WTC11 (cell line): ENCODE measurements at regions not wholly inside any gene's neighbourhood (a gene's known extent, or its start where the extent isn't known, plus 50 kb on each side); places are given as distances from the start of the nearest gene placed in this dataset.

ENCODE experiments used
- ATAC-seq: fragments of 200-7000 bp; cut with Tn5 transposase; 2 replicates; pipeline ENCODE4 v1.10.0; 2021; ENCODE audit warnings: mild to moderate bottlenecking, moderate library complexity
- CTCF ChIA-PET: fragments of 300-600 bp; sonication (Branson Sonifier 250); formaldehyde crosslinking; loops from one replicate; lab custom pipeline; 2021; ENCODE audit warnings: antibody characterized with exemption; lab: Charles Lee
- POLR2A ChIA-PET: fragments of 350-600 bp; sonication (Branson Sonifier 250); formaldehyde crosslinking; loops from one replicate; lab custom pipeline; 2021; ENCODE audit warnings: antibody characterized with exemption; lab: Charles Lee
- DNase-seq: peaks from one replicate; pipeline ENCODE4 v3.0.0; 2021; ENCODE audit warnings: low spot score
- H3K27ac Mint-ChIP-seq: 2 replicates; pipeline ENCODE4 v1.8.0; 2021; ENCODE audit warnings: mixed read lengths
- H3K27me3 Mint-ChIP-seq: 2 replicates; pipeline ENCODE4 v1.8.0; 2021; ENCODE audit warnings: low read depth, mild to moderate bottlenecking, moderate library complexity, mixed read lengths
- H3K36me3 Mint-ChIP-seq: 2 replicates; pipeline ENCODE4 v1.8.0; 2021; ENCODE audit warnings: mixed read lengths
- H3K4me1 Mint-ChIP-seq: 2 replicates; pipeline ENCODE4 v1.8.0; 2022; ENCODE audit warnings: mixed read lengths
- H3K4me3 Mint-ChIP-seq: 2 replicates; pipeline ENCODE4 v1.8.0; 2021; ENCODE audit warnings: mild to moderate bottlenecking, moderate library complexity, mixed read lengths
- H3K9me3 Mint-ChIP-seq: 2 replicates; pipeline ENCODE4 v1.8.0; 2021; ENCODE audit warnings: mixed read lengths
- ATF1 ChIP-seq: sonication (generic); formaldehyde crosslinking; IDR thresholded peaks from 2 replicates; pipeline ENCODE4 v1.8.1; 2023; ENCODE audit warnings: mild to moderate bottlenecking, moderate library complexity, missing genetic modification reagents
- CBFB ChIP-seq: sonication (generic); formaldehyde crosslinking; IDR thresholded peaks from 2 replicates; pipeline ENCODE4 v1.8.1; 2022; ENCODE audit warnings: mild to moderate bottlenecking, low read depth, missing genetic modification reagents
- IRF2 ChIP-seq: sonication (generic); formaldehyde crosslinking; IDR thresholded peaks from 2 replicates; pipeline ENCODE4 v1.8.0; 2022; ENCODE audit warnings: low read depth, missing genetic modification reagents, borderline replicate concordance
- MXD4 ChIP-seq: fragments of 250-450 bp; sonication (Bioruptor Pico); IDR thresholded peaks from 2 replicates; pipeline ENCODE4 v1.8.0; 2021; ENCODE audit warnings: mild to moderate bottlenecking, moderate library complexity, borderline replicate concordance
- MYBL2 ChIP-seq: sonication (generic); formaldehyde crosslinking; IDR thresholded peaks from 2 replicates; pipeline ENCODE4 v1.8.1; 2023; ENCODE audit warnings: mild to moderate bottlenecking, moderate library complexity, missing genetic modification reagents
- NR3C1 ChIP-seq: sonication (generic); formaldehyde crosslinking; conservative IDR thresholded peaks from 2 replicates; pipeline ENCODE4 v1.8.1; 2023; ENCODE audit warnings: low read depth, mild to moderate bottlenecking, missing genetic modification reagents
- TCF7 ChIP-seq: sonication (generic); formaldehyde crosslinking; IDR thresholded peaks from 2 replicates; pipeline ENCODE4 v1.8.0; 2022; ENCODE audit warnings: mild to moderate bottlenecking, low read depth, missing genetic modification reagents, moderate library complexity
- TEAD1 ChIP-seq: sonication (generic); formaldehyde crosslinking; IDR thresholded peaks from 2 replicates; pipeline ENCODE4 v1.8.0; 2022; ENCODE audit warnings: mild to moderate bottlenecking, missing genetic modification reagents
- ZNF138 ChIP-seq: sonication (generic); formaldehyde crosslinking; conservative IDR thresholded peaks from 2 replicates; pipeline ENCODE4 v1.8.1; 2022; ENCODE audit warnings: mild to moderate bottlenecking, moderate library complexity, missing genetic modification reagents
- ZNF219 ChIP-seq: sonication (generic); formaldehyde crosslinking; IDR thresholded peaks from 2 replicates; pipeline ENCODE4 v1.8.0; 2023; ENCODE audit warnings: missing genetic modification reagents, mild to moderate bottlenecking, borderline replicate concordance
- ZNF232 ChIP-seq: sonication (generic); formaldehyde crosslinking; IDR thresholded peaks from 2 replicates; pipeline ENCODE4 v1.8.0; 2022; ENCODE audit warnings: mild to moderate bottlenecking, missing genetic modification reagents
- ZNF671 ChIP-seq: fragments of 250-450 bp; sonication (Bioruptor Pico); IDR thresholded peaks from 2 replicates; pipeline ENCODE4 v1.8.0; 2021; ENCODE audit warnings: mild to moderate bottlenecking
- TF ChIP-seq, protein P1 (sequence below): sonication (generic); formaldehyde crosslinking; conservative IDR thresholded peaks from 2 replicates; pipeline ENCODE4 v1.8.1; 2023; ENCODE audit warnings: mild to moderate bottlenecking, low read depth, missing genetic modification reagents, moderate library complexity
- TF ChIP-seq, protein P2 (sequence below): sonication (generic); formaldehyde crosslinking; IDR thresholded peaks from 2 replicates; pipeline ENCODE4 v1.8.1; 2023; ENCODE audit warnings: mild to moderate bottlenecking, missing genetic modification reagents
- TF ChIP-seq, protein P3 (sequence below): fragments of 250-450 bp; sonication (Bioruptor Pico); IDR thresholded peaks from 2 replicates; pipeline ENCODE4 v1.8.0; 2021; ENCODE audit warnings: mild to moderate bottlenecking
- TF ChIP-seq, protein P4 (sequence below): fragments of 250-450 bp; sonication (Bioruptor Pico); IDR thresholded peaks from 2 replicates; pipeline ENCODE4 v2.1.2; 2022; ENCODE audit warnings: mild to moderate bottlenecking, moderate library complexity
- TF ChIP-seq, protein P5 (sequence below): fragments of 250-450 bp; sonication (Bioruptor Pico); IDR thresholded peaks from 2 replicates; pipeline ENCODE4 v1.9.0; 2021; ENCODE audit warnings: mild to moderate bottlenecking, borderline replicate concordance
- TF ChIP-seq, protein P6 (sequence below): sonication (generic); formaldehyde crosslinking; IDR thresholded peaks from 2 replicates; pipeline ENCODE4 v1.8.0; 2023; ENCODE audit warnings: missing genetic modification reagents, mild to moderate bottlenecking, borderline replicate concordance

DNA sequence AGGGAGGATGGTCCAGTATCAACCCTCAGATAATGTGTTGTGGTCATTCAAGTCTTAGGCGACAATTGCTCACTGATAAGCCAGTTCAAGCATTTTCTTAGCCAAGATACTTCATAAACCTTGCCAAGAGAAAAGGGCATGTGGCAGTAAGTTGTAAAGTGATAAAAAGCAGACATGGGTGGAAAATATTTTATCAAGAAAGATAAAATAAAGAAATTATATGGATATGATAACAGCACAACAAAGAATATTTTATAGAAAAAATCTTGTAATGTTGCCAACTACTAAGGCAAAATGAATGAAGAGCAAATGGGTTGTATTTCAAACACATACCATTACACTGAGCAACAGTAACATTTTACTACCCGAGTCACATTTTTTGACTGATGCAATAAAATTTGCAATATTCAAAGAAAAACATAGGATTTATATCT lies 217.4 kb upstream of the PITX2 start:
- ATAC-seq = no peak
- no peaks in the 10 kb centered on the region; the same call in 1 of the 2 replicates for H3K27me3 Mint-ChIP-seq
- POLR2A ChIA-PET = no interaction called here
- TF ChIP-seq ZNF138 (CRISPR knock-in tag) (no peak), ZNF232 (no peak), NR3C1 (CRISPR knock-in tag) (no peak), MYBL2 (CRISPR knock-in tag) (no peak), ZNF219 (CRISPR knock-in tag) (no peak), TEAD1 (no peak), IRF2 (CRISPR knock-in tag) (no peak), ATF1 (CRISPR knock-in tag) (no peak)
- TF ChIP-seq, protein P1, sequence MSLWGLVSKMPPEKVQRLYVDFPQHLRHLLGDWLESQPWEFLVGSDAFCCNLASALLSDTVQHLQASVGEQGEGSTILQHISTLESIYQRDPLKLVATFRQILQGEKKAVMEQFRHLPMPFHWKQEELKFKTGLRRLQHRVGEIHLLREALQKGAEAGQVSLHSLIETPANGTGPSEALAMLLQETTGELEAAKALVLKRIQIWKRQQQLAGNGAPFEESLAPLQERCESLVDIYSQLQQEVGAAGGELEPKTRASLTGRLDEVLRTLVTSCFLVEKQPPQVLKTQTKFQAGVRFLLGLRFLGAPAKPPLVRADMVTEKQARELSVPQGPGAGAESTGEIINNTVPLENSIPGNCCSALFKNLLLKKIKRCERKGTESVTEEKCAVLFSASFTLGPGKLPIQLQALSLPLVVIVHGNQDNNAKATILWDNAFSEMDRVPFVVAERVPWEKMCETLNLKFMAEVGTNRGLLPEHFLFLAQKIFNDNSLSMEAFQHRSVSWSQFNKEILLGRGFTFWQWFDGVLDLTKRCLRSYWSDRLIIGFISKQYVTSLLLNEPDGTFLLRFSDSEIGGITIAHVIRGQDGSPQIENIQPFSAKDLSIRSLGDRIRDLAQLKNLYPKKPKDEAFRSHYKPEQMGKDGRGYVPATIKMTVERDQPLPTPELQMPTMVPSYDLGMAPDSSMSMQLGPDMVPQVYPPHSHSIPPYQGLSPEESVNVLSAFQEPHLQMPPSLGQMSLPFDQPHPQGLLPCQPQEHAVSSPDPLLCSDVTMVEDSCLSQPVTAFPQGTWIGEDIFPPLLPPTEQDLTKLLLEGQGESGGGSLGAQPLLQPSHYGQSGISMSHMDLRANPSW (CRISPR knock-in tag) = no peak
- TF ChIP-seq, protein P2, sequence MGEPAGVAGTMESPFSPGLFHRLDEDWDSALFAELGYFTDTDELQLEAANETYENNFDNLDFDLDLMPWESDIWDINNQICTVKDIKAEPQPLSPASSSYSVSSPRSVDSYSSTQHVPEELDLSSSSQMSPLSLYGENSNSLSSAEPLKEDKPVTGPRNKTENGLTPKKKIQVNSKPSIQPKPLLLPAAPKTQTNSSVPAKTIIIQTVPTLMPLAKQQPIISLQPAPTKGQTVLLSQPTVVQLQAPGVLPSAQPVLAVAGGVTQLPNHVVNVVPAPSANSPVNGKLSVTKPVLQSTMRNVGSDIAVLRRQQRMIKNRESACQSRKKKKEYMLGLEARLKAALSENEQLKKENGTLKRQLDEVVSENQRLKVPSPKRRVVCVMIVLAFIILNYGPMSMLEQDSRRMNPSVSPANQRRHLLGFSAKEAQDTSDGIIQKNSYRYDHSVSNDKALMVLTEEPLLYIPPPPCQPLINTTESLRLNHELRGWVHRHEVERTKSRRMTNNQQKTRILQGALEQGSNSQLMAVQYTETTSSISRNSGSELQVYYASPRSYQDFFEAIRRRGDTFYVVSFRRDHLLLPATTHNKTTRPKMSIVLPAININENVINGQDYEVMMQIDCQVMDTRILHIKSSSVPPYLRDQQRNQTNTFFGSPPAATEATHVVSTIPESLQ (CRISPR knock-in tag) = no peak
- TF ChIP-seq, protein P3, sequence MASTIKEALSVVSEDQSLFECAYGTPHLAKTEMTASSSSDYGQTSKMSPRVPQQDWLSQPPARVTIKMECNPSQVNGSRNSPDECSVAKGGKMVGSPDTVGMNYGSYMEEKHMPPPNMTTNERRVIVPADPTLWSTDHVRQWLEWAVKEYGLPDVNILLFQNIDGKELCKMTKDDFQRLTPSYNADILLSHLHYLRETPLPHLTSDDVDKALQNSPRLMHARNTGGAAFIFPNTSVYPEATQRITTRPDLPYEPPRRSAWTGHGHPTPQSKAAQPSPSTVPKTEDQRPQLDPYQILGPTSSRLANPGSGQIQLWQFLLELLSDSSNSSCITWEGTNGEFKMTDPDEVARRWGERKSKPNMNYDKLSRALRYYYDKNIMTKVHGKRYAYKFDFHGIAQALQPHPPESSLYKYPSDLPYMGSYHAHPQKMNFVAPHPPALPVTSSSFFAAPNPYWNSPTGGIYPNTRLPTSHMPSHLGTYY (CRISPR knock-in tag) = no peak
- no peaks in the 10 kb centered on the region for H3K9me3 Mint-ChIP-seq
- H3K27ac Mint-ChIP-seq = no peak overlapping the region
- no peak overlapping the region for H3K4me3 Mint-ChIP-seq
- CTCF ChIA-PET = no interaction called here
- H3K36me3 Mint-ChIP-seq = no peaks in the 10 kb centered on the region
- peaks cover 14% of the 10 kb centered on the region for H3K4me1 Mint-ChIP-seq
- no peak for DNase-seq

DNA sequence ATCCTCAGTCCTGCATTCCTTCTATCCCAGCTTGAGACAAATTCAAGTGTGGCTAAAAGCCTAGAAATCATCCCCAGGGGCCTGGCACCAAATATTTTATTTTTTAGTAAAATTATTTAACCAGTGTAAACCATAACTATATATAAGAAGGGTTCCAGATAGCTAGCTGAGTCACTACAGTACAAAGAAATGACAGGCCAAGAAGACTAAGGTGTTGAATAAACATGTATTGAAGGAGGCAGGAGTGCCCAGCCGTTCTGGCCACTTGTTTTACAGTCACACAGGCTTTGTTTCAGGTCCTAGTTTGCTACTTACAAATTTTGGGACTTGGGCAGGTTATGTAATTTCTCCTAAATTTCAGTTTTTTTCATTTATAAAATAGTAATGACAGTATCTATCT lies 225.9 kb upstream of the PITX2 start:
- Mint-ChIP-seq H3K9me3 (no peaks in the 10 kb centered on the region), H3K27me3 (peaks cover 6% of the 10 kb centered on the region), H3K4me3 (no peak overlapping the region)
- TF ChIP-seq CBFB (CRISPR knock-in tag) (no peak), MXD4 (CRISPR knock-in tag) (no peak), ZNF671 (no peak), TCF7 (CRISPR knock-in tag) (no peak)
- TF ChIP-seq, protein P4, sequence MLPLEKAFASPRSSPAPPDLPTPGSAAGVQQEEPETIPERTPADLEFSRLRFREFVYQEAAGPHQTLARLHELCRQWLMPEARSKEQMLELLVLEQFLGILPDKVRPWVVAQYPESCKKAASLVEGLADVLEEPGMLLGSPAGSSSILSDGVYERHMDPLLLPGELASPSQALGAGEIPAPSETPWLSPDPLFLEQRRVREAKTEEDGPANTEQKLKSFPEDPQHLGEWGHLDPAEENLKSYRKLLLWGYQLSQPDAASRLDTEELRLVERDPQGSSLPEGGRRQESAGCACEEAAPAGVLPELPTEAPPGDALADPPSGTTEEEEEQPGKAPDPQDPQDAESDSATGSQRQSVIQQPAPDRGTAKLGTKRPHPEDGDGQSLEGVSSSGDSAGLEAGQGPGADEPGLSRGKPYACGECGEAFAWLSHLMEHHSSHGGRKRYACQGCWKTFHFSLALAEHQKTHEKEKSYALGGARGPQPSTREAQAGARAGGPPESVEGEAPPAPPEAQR (CRISPR knock-in tag) = no peak
- TF ChIP-seq, protein P5, sequence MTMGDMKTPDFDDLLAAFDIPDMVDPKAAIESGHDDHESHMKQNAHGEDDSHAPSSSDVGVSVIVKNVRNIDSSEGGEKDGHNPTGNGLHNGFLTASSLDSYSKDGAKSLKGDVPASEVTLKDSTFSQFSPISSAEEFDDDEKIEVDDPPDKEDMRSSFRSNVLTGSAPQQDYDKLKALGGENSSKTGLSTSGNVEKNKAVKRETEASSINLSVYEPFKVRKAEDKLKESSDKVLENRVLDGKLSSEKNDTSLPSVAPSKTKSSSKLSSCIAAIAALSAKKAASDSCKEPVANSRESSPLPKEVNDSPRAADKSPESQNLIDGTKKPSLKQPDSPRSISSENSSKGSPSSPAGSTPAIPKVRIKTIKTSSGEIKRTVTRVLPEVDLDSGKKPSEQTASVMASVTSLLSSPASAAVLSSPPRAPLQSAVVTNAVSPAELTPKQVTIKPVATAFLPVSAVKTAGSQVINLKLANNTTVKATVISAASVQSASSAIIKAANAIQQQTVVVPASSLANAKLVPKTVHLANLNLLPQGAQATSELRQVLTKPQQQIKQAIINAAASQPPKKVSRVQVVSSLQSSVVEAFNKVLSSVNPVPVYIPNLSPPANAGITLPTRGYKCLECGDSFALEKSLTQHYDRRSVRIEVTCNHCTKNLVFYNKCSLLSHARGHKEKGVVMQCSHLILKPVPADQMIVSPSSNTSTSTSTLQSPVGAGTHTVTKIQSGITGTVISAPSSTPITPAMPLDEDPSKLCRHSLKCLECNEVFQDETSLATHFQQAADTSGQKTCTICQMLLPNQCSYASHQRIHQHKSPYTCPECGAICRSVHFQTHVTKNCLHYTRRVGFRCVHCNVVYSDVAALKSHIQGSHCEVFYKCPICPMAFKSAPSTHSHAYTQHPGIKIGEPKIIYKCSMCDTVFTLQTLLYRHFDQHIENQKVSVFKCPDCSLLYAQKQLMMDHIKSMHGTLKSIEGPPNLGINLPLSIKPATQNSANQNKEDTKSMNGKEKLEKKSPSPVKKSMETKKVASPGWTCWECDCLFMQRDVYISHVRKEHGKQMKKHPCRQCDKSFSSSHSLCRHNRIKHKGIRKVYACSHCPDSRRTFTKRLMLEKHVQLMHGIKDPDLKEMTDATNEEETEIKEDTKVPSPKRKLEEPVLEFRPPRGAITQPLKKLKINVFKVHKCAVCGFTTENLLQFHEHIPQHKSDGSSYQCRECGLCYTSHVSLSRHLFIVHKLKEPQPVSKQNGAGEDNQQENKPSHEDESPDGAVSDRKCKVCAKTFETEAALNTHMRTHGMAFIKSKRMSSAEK = no peak
- TF ChIP-seq, protein P6, sequence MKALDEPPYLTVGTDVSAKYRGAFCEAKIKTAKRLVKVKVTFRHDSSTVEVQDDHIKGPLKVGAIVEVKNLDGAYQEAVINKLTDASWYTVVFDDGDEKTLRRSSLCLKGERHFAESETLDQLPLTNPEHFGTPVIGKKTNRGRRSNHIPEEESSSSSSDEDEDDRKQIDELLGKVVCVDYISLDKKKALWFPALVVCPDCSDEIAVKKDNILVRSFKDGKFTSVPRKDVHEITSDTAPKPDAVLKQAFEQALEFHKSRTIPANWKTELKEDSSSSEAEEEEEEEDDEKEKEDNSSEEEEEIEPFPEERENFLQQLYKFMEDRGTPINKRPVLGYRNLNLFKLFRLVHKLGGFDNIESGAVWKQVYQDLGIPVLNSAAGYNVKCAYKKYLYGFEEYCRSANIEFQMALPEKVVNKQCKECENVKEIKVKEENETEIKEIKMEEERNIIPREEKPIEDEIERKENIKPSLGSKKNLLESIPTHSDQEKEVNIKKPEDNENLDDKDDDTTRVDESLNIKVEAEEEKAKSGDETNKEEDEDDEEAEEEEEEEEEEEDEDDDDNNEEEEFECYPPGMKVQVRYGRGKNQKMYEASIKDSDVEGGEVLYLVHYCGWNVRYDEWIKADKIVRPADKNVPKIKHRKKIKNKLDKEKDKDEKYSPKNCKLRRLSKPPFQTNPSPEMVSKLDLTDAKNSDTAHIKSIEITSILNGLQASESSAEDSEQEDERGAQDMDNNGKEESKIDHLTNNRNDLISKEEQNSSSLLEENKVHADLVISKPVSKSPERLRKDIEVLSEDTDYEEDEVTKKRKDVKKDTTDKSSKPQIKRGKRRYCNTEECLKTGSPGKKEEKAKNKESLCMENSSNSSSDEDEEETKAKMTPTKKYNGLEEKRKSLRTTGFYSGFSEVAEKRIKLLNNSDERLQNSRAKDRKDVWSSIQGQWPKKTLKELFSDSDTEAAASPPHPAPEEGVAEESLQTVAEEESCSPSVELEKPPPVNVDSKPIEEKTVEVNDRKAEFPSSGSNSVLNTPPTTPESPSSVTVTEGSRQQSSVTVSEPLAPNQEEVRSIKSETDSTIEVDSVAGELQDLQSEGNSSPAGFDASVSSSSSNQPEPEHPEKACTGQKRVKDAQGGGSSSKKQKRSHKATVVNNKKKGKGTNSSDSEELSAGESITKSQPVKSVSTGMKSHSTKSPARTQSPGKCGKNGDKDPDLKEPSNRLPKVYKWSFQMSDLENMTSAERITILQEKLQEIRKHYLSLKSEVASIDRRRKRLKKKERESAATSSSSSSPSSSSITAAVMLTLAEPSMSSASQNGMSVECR = no peak

More for the DNA sequence above, 225.9 kb upstream of the PITX2 start:
- no peak for ATAC-seq
- Mint-ChIP-seq H3K36me3 (no peaks in the 10 kb centered on the region), H3K4me1 (no peaks in the 10 kb centered on the region), H3K27ac (no peak overlapping the region)
- ChIA-PET POLR2A (no interaction called here), CTCF (no interaction called here)
- DNase-seq = no peak
